DMS153 (cell line): ENCODE measurements at regions not wholly inside any gene's neighbourhood (a gene's known extent, or its start where the extent isn't known, plus 50 kb on each side); places are given as distances from the start of the nearest gene placed in this dataset.
"Not testable (repeated sequence)": the region's sequence is repeated elsewhere in the genome, so short reads cannot be mapped to it uniquely, and the experiment has no call there.

Source experiments
- DNase-seq: peaks from one replicate; lab custom pipeline; 2025; lab: John Stamatoyannopoulos, UW

GRCh38 chr13:21261487-21262216 lies 85.2 kb downstream of the MRPL57 start:
- not testable (repeated sequence) for DNase-seq

- DNase-seq = not testable (repeated sequence)
These were observed 87.5 kb downstream of the MRPL57 start for GRCh38 chr13:21263909-21264308.

GRCh38 chr13:21268485-21268884 lies 92.0 kb downstream of the MRPL57 start:
- not testable (repeated sequence) for DNase-seq

- DNase-seq = not testable (repeated sequence)
These were observed 96.0 kb downstream of the MRPL57 start for GRCh38 chr13:21272439-21272838.

GRCh38 chr13:21274457-21274856 lies 98.0 kb downstream of the MRPL57 start:
- DNase-seq = not testable (repeated sequence)

GRCh38 chr13:21282065-21282464 lies 105.6 kb downstream of the MRPL57 start:
- DNase-seq = no peak

- no peak for DNase-seq
These were observed 111.0 kb downstream of the MRPL57 start for GRCh38 chr13:21287331-21287907.

GRCh38 chr13:21289475-21289874 lies 113.0 kb downstream of the MRPL57 start:
- DNase-seq = no peak

- not testable (repeated sequence) for DNase-seq
These were observed 114.1 kb downstream of the MRPL57 start for GRCh38 chr13:21290442-21291002.

- DNase-seq = no peak
These were observed 115.4 kb downstream of the MRPL57 start for GRCh38 chr13:21291840-21292239.

- peak; percentile 44 for DNase-seq
These were observed 120.5 kb downstream of the MRPL57 start for GRCh38 chr13:21296991-21297390.

GRCh38 chr13:21297447-21297846 lies 121.0 kb downstream of the MRPL57 start:
- DNase-seq = no peak

- peak; percentile 89 for DNase-seq
These were observed 121.7 kb downstream of the MRPL57 start for GRCh38 chr13:21297914-21298831.

GRCh38 chr13:21304256-21304655 lies 127.8 kb downstream of the MRPL57 start:
- DNase-seq = no peak

- DNase-seq = not testable (repeated sequence)
These were observed 130.0 kb downstream of the MRPL57 start for GRCh38 chr13:21306300-21307073.

GRCh38 chr13:21307158-21307557 lies 130.7 kb downstream of the MRPL57 start:
- not testable (repeated sequence) for DNase-seq

GRCh38 chr13:21308906-21309305 lies 132.4 kb downstream of the MRPL57 start:
- DNase-seq = no peak

- no peak for DNase-seq
These were observed 133.2 kb downstream of the MRPL57 start for GRCh38 chr13:21309542-21310172.

- no peak for DNase-seq
These were observed 133.8 kb downstream of the MRPL57 start for GRCh38 chr13:21310220-21310619.

GRCh38 chr13:21314976-21315375 lies 138.5 kb downstream of the MRPL57 start:
- DNase-seq = not testable (repeated sequence)

GRCh38 chr13:21316376-21316775 lies 139.9 kb downstream of the MRPL57 start:
- DNase-seq = no peak
